H1 (cell line): ENCODE measurements at regions not wholly inside any gene's neighbourhood (a gene's known extent, or its start where the extent isn't known, plus 50 kb on each side); places are given as distances from the start of the nearest gene placed in this dataset.

ENCODE experiments used
- CTCF ChIA-PET: fragments of 300-600 bp; sonication (Branson Sonifier 250); formaldehyde crosslinking; loops from one replicate; lab custom pipeline; 2021; ENCODE audit not compliant: partially characterized antibody; lab: Charles Lee
- POLR2A ChIA-PET: fragments of 300-600 bp; sonication (Branson Sonifier 250); formaldehyde crosslinking; loops from one replicate; lab custom pipeline; 2021; ENCODE audit warnings: inconsistent platforms; ENCODE audit not compliant: partially characterized antibody; lab: Charles Lee
- DNase-seq, 2 experiments: peaks; one replicate each; pipeline versions ENCODE4 v3.0.0 to v3.0.0-alpha.2; 2010 to 2022; ENCODE audit warnings: low spot score in 2 of 2, low read depth in 1 of 2, mixed read lengths in 1 of 2
- FAIRE-seq: peaks from 2 replicates; lab custom pipeline; 2011; peaks lifted over from hg19 to GRCh38; lab: Jason Lieb, UNC
- H2AFZ ChIP-seq: 2 replicates; pipeline ENCODE4 v1.8.1; 2012; ENCODE audit warnings: low read length, inconsistent platforms
- H2AK5ac ChIP-seq: 2 replicates; pipeline ENCODE4 v1.6.1; 2013; ENCODE audit warnings: low read depth, low read length
- H2BK120ac ChIP-seq: replicated peaks from 2 replicates; pipeline ENCODE3; 2013; ENCODE audit warnings: low read depth, low read length, inconsistent platforms
- H2BK12ac ChIP-seq: 2 replicates; pipeline ENCODE4 v1.6.1; 2013; ENCODE audit warnings: low read depth, low read length
- H2BK15ac ChIP-seq: 2 replicates; pipeline ENCODE4 v1.6.1; 2013; ENCODE audit warnings: low read length
- H2BK20ac ChIP-seq: 2 replicates; pipeline ENCODE4 v1.6.1; 2013; ENCODE audit warnings: low read length
- H2BK5ac ChIP-seq: 2 replicates; pipeline ENCODE4 v1.6.1; 2013; ENCODE audit warnings: low read depth, low read length
- H3K14ac ChIP-seq: 2 replicates; pipeline ENCODE4 v1.6.1; 2013; ENCODE audit warnings: inconsistent platforms; ENCODE audit not compliant: insufficient read length
- H3K18ac ChIP-seq: 2 replicates; pipeline ENCODE4 v1.6.1; 2013; ENCODE audit warnings: low read length; ENCODE audit errors: extremely low read depth
- H3K23ac ChIP-seq: 2 replicates; pipeline ENCODE4 v1.6.1; 2013; ENCODE audit warnings: inconsistent platforms; ENCODE audit not compliant: insufficient read length
- H3K23me2 ChIP-seq: 2 replicates; pipeline ENCODE4 v1.6.1; 2013; ENCODE audit warnings: low read depth, low read length
- H3K27ac ChIP-seq: 2 replicates; pipeline ENCODE4 v1.6.1; 2011; ENCODE audit warnings: low read depth, low read length, inconsistent platforms
- H3K27me3 ChIP-seq, 4 experiments: replicated peaks in 1 of 4; 1 replicate in 1 of 4; 2 replicates in 3 of 4; pipeline versions ENCODE4 v1.6.1 to v1.8.1; 2011 to 2013; ENCODE audit warnings: low read length in 3 of 4, mild to moderate bottlenecking in 3 of 4, inconsistent platforms in 2 of 4, mixed read lengths in 2 of 4, moderate library complexity in 1 of 4; ENCODE audit not compliant: control insufficient read depth in 3 of 4, insufficient read depth in 3 of 4; ENCODE audit errors: extremely low read depth in 1 of 4
- H3K36me3 ChIP-seq, 4 experiments: 2 replicates each; pipeline versions ENCODE4 v1.6.1 to v1.8.1; 2011 to 2013; ENCODE audit warnings: mild to moderate bottlenecking in 4 of 4, low read length in 3 of 4, moderate library complexity in 2 of 4, control low read depth in 1 of 4, inconsistent platforms in 1 of 4; ENCODE audit not compliant: insufficient read depth in 4 of 4, control insufficient read depth in 2 of 4
- H3K4ac ChIP-seq: replicated peaks from 2 replicates; pipeline ENCODE3; 2013; ENCODE audit warnings: low read length, low read depth, mixed read lengths, inconsistent platforms; ENCODE audit not compliant: insufficient read length
- H3K4me1 ChIP-seq, 4 experiments: replicated peaks in 1 of 4; 1 replicate in 1 of 4; 2 replicates in 3 of 4; pipeline versions ENCODE4 v1.6.1 to v1.8.1; 2011 to 2013; ENCODE audit warnings: low read length in 3 of 4, inconsistent platforms in 2 of 4, mixed read lengths in 1 of 4; ENCODE audit not compliant: insufficient read depth in 4 of 4, control insufficient read depth in 3 of 4
- H3K4me2 ChIP-seq, 2 experiments: 2 replicates each; pipeline versions ENCODE4 v1.6.1 to v1.8.1; 2011 to 2013; ENCODE audit warnings: low read depth in 2 of 2, low read length in 2 of 2, control low read depth in 1 of 2, inconsistent platforms in 1 of 2, mild to moderate bottlenecking in 1 of 2; ENCODE audit not compliant: insufficient read depth in 1 of 2
- H3K4me3 ChIP-seq, 4 experiments: fragments of 200-600, 300-600 bp in 1 of 4; sonication (generic), shearing (Covaris generic), sonication (Bioruptor Twin) in 1 of 4; 2 replicates each; pipeline versions ENCODE4 v1.5.1 to v1.8.1; 2011 to 2016; ENCODE audit warnings: low read length in 4 of 4, low read depth in 3 of 4, control low read depth in 2 of 4, inconsistent platforms in 2 of 4, mild to moderate bottlenecking in 2 of 4, mixed read lengths in 1 of 4, moderate library complexity in 1 of 4; ENCODE audit not compliant: insufficient read depth in 2 of 4; ENCODE audit errors: extremely low read depth in 1 of 4
- H3K56ac ChIP-seq: replicated peaks from 2 replicates; pipeline ENCODE3; 2013; ENCODE audit warnings: low read depth, mild to moderate bottlenecking, mixed read lengths, low read length, inconsistent platforms; ENCODE audit not compliant: insufficient read length
- H3K79me1 ChIP-seq: 2 replicates; pipeline ENCODE4 v1.6.1; 2013; ENCODE audit warnings: low read depth, low read length, control low read depth
- H3K79me2 ChIP-seq, 2 experiments: 2 replicates each; pipeline versions ENCODE4 v1.6.1 to v1.8.1; 2012 to 2013; ENCODE audit warnings: low read length in 2 of 2, mild to moderate bottlenecking in 2 of 2, inconsistent platforms in 1 of 2; ENCODE audit not compliant: insufficient read depth in 2 of 2, control insufficient read depth in 1 of 2
- H3K9ac ChIP-seq, 4 experiments: replicated peaks in 1 of 4; 1 replicate in 1 of 4; 2 replicates in 3 of 4; pipeline versions ENCODE4 v1.6.1 to v1.8.1; 2011 to 2013; ENCODE audit warnings: low read depth in 3 of 4, low read length in 3 of 4, control low read depth in 2 of 4, mild to moderate bottlenecking in 2 of 4, moderate library complexity in 2 of 4, inconsistent platforms in 1 of 4; ENCODE audit errors: extremely low read depth in 1 of 4
- H3K9me3 ChIP-seq, 2 experiments: 2 replicates each; pipeline versions ENCODE4 v1.6.1 to v1.8.1; 2012 to 2013; ENCODE audit warnings: mild to moderate bottlenecking in 2 of 2, moderate library complexity in 2 of 2, control low read depth in 1 of 2, inconsistent platforms in 1 of 2, low read depth in 1 of 2, low read length in 1 of 2, mixed read lengths in 1 of 2; ENCODE audit not compliant: insufficient read depth in 2 of 2
- H4K20me1 ChIP-seq, 2 experiments: replicated peaks in 1 of 2; 2 replicates each; pipeline versions ENCODE3 to v1.8.1; 2011 to 2013; ENCODE audit warnings: inconsistent platforms in 2 of 2, low read length in 2 of 2, mild to moderate bottlenecking in 1 of 2; ENCODE audit not compliant: insufficient read depth in 2 of 2, control insufficient read depth in 1 of 2
- H4K5ac ChIP-seq: 2 replicates; pipeline ENCODE4 v1.6.1; 2013; ENCODE audit warnings: low read length, low read depth, mixed read lengths, inconsistent platforms; ENCODE audit not compliant: insufficient read length
- H4K8ac ChIP-seq: 2 replicates; pipeline ENCODE4 v1.8.0; 2013; ENCODE audit warnings: mild to moderate bottlenecking, moderate library complexity, low read length, inconsistent platforms; ENCODE audit not compliant: insufficient read depth; ENCODE audit errors: extremely low read depth
- H4K91ac ChIP-seq: replicated peaks from 2 replicates; pipeline ENCODE3; 2013; ENCODE audit warnings: low read length, mixed read lengths, inconsistent platforms; ENCODE audit not compliant: insufficient read length
- BACH1 ChIP-seq: IDR thresholded peaks from 2 replicates; pipeline ENCODE4 v1.6.1; 2012; ENCODE audit warnings: low read length, improper control_type of control experiment
- MAFK ChIP-seq: IDR thresholded peaks from 2 replicates; pipeline ENCODE4 v1.6.1; 2012; ENCODE audit warnings: low read depth, mild to moderate bottlenecking, improper control_type of control experiment, low read length
- SIN3A ChIP-seq, 2 experiments: IDR thresholded peaks in 1 of 2; conservative IDR thresholded peaks in 1 of 2; 2 replicates each; pipeline ENCODE4 v1.6.1; 2011 to 2012; ENCODE audit warnings: low read length in 2 of 2, improper control_type of control experiment in 1 of 2, low read depth in 1 of 2, mild to moderate bottlenecking in 1 of 2
- WGBS, 2 experiments: shearing (Covaris generic) in 1 of 2; methylation state at CpG; one replicate each; pipeline versions ENCODE4 v1.1.6 to v1.1.7; 2013 to 2015; ENCODE audit warnings: low lambda C conversion rate in 2 of 2, mixed read lengths in 2 of 2, inconsistent platforms in 1 of 2, low coverage in 1 of 2, missing lambda C conversion rate in 1 of 2; ENCODE audit not compliant: insufficient replicate concordance in 2 of 2, insufficient coverage in 1 of 2, insufficient read length in 1 of 2; ENCODE audit errors: extremely low coverage in 1 of 2, missing lambda C conversion rate in 1 of 2; 5-methylcytosine and 5-hydroxymethylcytosine counted together

DNA sequence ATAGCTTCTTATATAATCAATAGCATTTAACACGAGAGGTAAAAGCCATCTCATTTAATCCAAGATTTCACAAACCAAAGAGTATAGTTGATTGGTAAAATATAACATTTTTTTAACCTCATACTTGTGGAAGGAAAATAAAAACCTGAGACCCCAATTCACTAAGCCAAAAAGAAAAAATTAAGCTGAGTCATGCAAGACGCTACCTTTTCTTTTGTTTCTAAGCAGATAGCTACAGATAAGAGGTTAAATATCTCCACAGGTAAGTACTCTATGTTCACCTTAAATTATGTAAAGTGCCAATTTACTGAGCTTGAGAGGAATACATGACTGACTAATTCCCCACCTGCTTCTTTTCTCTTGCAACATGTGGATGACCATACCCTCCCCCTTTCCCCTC lies 656.4 kb downstream of the MECOM start:
- Histone ChIP-seq H3K79me2 (no peaks in the 10 kb centered on the region), H4K20me1 (no peaks in the 10 kb centered on the region), H2BK20ac (peak overlapping the region; percentile 0; the same call in 1 of the 2 replicates), H2AK5ac (no peak overlapping the region), H2AFZ (peak overlapping the region; percentile 71; the same call in 1 of the 2 replicates), H3K4me1 (peaks cover 0 to 8% (median 5%) of the 10 kb centered on the region in 4 experiments; a peak in 5 of 7 replicates), H3K4me2 (no peak overlapping the region), H3K27me3 (no peaks in the 10 kb centered on the region), H3K4ac (no peak overlapping the region), H4K91ac (no peak overlapping the region), H3K36me3 (no peaks in the 10 kb centered on the region), H2BK12ac (no peak overlapping the region), H3K23me2 (no peaks in the 10 kb centered on the region), H3K9ac (no peak overlapping the region), H3K4me3 (no peak overlapping the region), H2BK120ac (no peak overlapping the region), H4K5ac (no peak overlapping the region), H3K14ac (no peak overlapping the region), H3K23ac (no peak overlapping the region), H2BK5ac (peak overlapping the region; percentile 26; the same call in 1 of the 2 replicates), H3K27ac (no peak overlapping the region)
- FAIRE-seq (no peak), DNase-seq (no peak)
- POLR2A ChIA-PET, result no interaction called here
- CTCF ChIA-PET, result interaction anchor here (1.0 kb wide), 1 partner anchor 35 kb away, joined by 8 read pairs; no protein-coding TSS in a partner anchor
- TF ChIP-seq BACH1, result peak; percentile 76
- peak; percentile 59; the same call in 1 of the 2 replicates for TF ChIP-seq MAFK
- no peak for TF ChIP-seq SIN3A (conservative IDR thresholded peaks at IDR 0.05 in 1 of 2, IDR thresholded peaks at IDR 0.05 in 1 of 2; ENCODE audit: low read depth in 1 of 2, low read length in 2 of 2)
- TF ChIP-seq, all 59 proteins: peak for 2
- no peaks in the 10 kb centered on the region for H3K9me3 ChIP-seq
- 82% methylated on average over 2 of the region's 2 CpGs; no CpG with 5 or more reads in 1 of the 2 experiments for WGBS, 2 experiments
- no peaks in the 10 kb centered on the region for H3K79me1 ChIP-seq
- no peak overlapping the region for H3K18ac ChIP-seq
- H2BK15ac ChIP-seq, result no peak overlapping the region
- no peak overlapping the region for H4K8ac ChIP-seq
- H3K56ac ChIP-seq, result no peak overlapping the region
